Astrocyte (in vitro differentiated cells and primary cell): ENCODE measurements at regions not wholly inside any gene's neighbourhood (a gene's known extent, or its start where the extent isn't known, plus 50 kb on each side); places are given as distances from the start of the nearest gene placed in this dataset.

Experiments
- EZH2 ChIP-seq: IDR thresholded peaks from 2 replicates; pipeline ENCODE4 v1.6.1; 2012; ENCODE audit warnings: mild to moderate bottlenecking, low read length, inconsistent platforms; ENCODE audit not compliant: insufficient read depth
- TF ChIP-seq, protein P1 (sequence below): IDR thresholded peaks from 2 replicates; pipeline ENCODE4 v1.5.1; 2011; ENCODE audit warnings: low read depth, mild to moderate bottlenecking, inconsistent platforms, low read length, moderate library complexity; ENCODE audit not compliant: insufficient read depth

DNA sequence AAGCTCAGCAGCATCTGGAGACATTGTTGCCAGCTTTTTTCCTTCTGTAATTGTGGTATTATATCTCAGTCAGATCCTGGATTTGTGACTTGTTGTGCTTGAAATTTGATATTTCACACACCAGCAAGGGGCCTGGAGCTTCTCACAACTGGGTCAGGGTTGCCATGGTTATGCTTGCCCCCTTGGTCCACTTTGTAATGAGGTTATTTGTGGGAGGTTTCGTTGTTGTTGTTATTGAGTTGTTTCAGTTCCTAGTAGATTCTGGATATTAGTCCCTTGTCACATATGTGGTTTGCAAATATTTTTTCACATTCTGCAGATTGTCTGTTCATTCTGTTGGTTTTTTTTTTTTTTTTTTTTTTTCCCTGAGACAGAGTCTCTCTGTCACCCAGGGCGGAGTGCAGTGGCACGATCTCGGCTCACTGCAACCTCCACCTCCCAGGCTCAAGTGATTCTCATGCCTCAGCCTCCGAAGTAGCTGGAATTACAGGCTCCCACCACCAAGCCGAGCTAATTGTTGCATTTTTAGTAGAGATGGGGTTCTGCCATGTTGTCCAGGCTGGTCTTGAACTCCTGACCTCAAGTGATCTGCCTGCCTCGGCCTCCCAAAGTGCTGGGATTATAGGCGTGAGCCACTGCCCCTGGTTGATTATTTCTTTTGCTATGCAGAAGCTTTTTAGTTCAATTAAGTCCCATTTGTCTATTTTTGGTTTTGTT is 80.6 kb upstream of the ETV6 start:
- TF ChIP-seq, protein P1, sequence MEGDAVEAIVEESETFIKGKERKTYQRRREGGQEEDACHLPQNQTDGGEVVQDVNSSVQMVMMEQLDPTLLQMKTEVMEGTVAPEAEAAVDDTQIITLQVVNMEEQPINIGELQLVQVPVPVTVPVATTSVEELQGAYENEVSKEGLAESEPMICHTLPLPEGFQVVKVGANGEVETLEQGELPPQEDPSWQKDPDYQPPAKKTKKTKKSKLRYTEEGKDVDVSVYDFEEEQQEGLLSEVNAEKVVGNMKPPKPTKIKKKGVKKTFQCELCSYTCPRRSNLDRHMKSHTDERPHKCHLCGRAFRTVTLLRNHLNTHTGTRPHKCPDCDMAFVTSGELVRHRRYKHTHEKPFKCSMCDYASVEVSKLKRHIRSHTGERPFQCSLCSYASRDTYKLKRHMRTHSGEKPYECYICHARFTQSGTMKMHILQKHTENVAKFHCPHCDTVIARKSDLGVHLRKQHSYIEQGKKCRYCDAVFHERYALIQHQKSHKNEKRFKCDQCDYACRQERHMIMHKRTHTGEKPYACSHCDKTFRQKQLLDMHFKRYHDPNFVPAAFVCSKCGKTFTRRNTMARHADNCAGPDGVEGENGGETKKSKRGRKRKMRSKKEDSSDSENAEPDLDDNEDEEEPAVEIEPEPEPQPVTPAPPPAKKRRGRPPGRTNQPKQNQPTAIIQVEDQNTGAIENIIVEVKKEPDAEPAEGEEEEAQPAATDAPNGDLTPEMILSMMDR = no peak
- no peak for TF ChIP-seq EZH2
